MM.1S (cell line): ENCODE measurements at regions not wholly inside any gene's neighbourhood (a gene's known extent, or its start where the extent isn't known, plus 50 kb on each side); places are given as distances from the start of the nearest gene placed in this dataset.

ENCODE experiments used
- DNase-seq: peaks from one replicate; pipeline ENCODE4 v3.0.0-alpha.2; 2015
- H2AFZ ChIP-seq: fragments of 300-600 bp; sonication (generic); 2 replicates; pipeline ENCODE4 v1.6.0; 2016; ENCODE audit warnings: antibody characterized with exemption, low read length
- H3F3A ChIP-seq: fragments of 300-600 bp; sonication (generic); 2 replicates; pipeline ENCODE4 v1.6.1; 2016; ENCODE audit warnings: mild to moderate bottlenecking, antibody characterized with exemption, low read length, moderate library complexity, mixed read lengths; ENCODE audit not compliant: insufficient read depth
- H3K27ac ChIP-seq: fragments of 300-600 bp; sonication (generic); 2 replicates; pipeline ENCODE4 v1.5.1; 2016; ENCODE audit warnings: mild to moderate bottlenecking, low read length
- H3K27me3 ChIP-seq: fragments of 300-600 bp; sonication (generic); replicated peaks from 2 replicates; pipeline ENCODE4 v1.6.0; 2016; ENCODE audit warnings: low read length; ENCODE audit not compliant: insufficient read depth
- H3K36me3 ChIP-seq: fragments of 300-600 bp; sonication (generic); replicated peaks from 2 replicates; pipeline ENCODE4 v1.6.1; 2016; ENCODE audit warnings: mild to moderate bottlenecking, low read length, mixed read lengths; ENCODE audit not compliant: insufficient read depth
- H3K4me1 ChIP-seq: fragments of 300-600 bp; sonication (generic); 2 replicates; pipeline ENCODE4 v1.6.1; 2016; ENCODE audit warnings: low read length, mixed read lengths
- H3K4me2 ChIP-seq: fragments of 300-600 bp; sonication (generic); 2 replicates; pipeline ENCODE4 v1.6.0; 2016; ENCODE audit warnings: low read depth, low read length
- H3K4me3 ChIP-seq: fragments of 300-600 bp; sonication (generic); 2 replicates; pipeline ENCODE4 v1.5.1; 2016; ENCODE audit warnings: low read length, mixed read lengths
- H3K79me2 ChIP-seq: fragments of 300-600 bp; sonication (generic); 2 replicates; pipeline ENCODE4 v1.6.1; 2016; ENCODE audit warnings: mixed run types, low read length, mixed read lengths
- H3K9ac ChIP-seq: fragments of 300-600 bp; sonication (generic); 2 replicates; pipeline ENCODE4 v1.6.1; 2016; ENCODE audit warnings: low read length, mixed read lengths
- H3K9me2 ChIP-seq: fragments of 300-600 bp; sonication (generic); replicated peaks from 2 replicates; pipeline ENCODE4 v1.6.1; 2016; ENCODE audit warnings: mild to moderate bottlenecking, low read length, mixed read lengths; ENCODE audit not compliant: insufficient read depth
- H3K9me3 ChIP-seq: fragments of 300-600 bp; sonication (generic); replicated peaks from 2 replicates; pipeline ENCODE4 v1.6.1; 2016; ENCODE audit warnings: mild to moderate bottlenecking, low read length, mixed read lengths; ENCODE audit not compliant: insufficient read depth
- H4K20me1 ChIP-seq: fragments of 300-600 bp; sonication (generic); 2 replicates; pipeline ENCODE4 v1.6.1; 2016; ENCODE audit warnings: mild to moderate bottlenecking, low read length, moderate library complexity, mixed read lengths; ENCODE audit not compliant: insufficient read depth
- EZH2 ChIP-seq: fragments of 300-600 bp; sonication (generic); optimal IDR thresholded peaks from 2 replicates; pipeline ENCODE3; 2017; ENCODE audit warnings: low read depth, mild to moderate bottlenecking, antibody characterized with exemption, low read length, mixed read lengths
- EZH2phosphoT487 ChIP-seq: fragments of 300-600 bp; sonication (generic); IDR thresholded peaks from 2 replicates; pipeline ENCODE4 v1.6.1; 2018; ENCODE audit warnings: antibody characterized with exemption, low read length
- TF ChIP-seq, protein P1 (sequence below): fragments of 300-600 bp; sonication (generic); IDR thresholded peaks from 2 replicates; pipeline ENCODE4 v1.5.1; 2016; ENCODE audit warnings: antibody characterized with exemption, low read length, mixed read lengths

DNA sequence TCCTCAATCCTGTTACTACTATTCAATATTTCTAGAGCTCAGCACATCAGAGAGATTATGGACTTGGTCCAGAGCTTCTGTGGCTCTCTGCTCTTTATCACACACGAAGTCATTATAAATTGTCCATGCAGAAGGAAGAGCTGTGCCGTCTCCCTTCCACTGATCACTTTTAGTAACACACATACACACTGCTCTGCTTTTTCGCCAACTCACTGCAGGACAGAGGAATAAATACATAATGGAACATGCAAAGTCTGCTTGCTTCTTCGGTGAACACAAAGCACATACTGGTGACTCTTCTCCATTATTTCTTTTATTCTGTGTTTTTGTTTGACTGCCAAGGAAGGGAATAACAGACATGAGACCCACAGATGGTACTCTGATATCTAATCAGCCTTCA, 1000.0 kb upstream of the TENM4 start:
- Histone ChIP-seq H3K36me3 (no peaks in the 10 kb centered on the region), H3K9me3 (no peaks in the 10 kb centered on the region), H4K20me1 (no peaks in the 10 kb centered on the region), H3K9me2 (no peaks in the 10 kb centered on the region), H3K4me2 (no peak overlapping the region), H3K79me2 (no peaks in the 10 kb centered on the region), H3F3A (no peaks in the 10 kb centered on the region), H3K4me1 (no peaks in the 10 kb centered on the region), H3K9ac (no peak overlapping the region), H2AFZ (no peak overlapping the region), H3K4me3 (no peak overlapping the region), H3K27ac (no peak overlapping the region), H3K27me3 (no peaks in the 10 kb centered on the region)
- no peak for DNase-seq
- TF ChIP-seq EZH2 (no peak), EZH2phosphoT487 (no peak)
- TF ChIP-seq, protein P1, sequence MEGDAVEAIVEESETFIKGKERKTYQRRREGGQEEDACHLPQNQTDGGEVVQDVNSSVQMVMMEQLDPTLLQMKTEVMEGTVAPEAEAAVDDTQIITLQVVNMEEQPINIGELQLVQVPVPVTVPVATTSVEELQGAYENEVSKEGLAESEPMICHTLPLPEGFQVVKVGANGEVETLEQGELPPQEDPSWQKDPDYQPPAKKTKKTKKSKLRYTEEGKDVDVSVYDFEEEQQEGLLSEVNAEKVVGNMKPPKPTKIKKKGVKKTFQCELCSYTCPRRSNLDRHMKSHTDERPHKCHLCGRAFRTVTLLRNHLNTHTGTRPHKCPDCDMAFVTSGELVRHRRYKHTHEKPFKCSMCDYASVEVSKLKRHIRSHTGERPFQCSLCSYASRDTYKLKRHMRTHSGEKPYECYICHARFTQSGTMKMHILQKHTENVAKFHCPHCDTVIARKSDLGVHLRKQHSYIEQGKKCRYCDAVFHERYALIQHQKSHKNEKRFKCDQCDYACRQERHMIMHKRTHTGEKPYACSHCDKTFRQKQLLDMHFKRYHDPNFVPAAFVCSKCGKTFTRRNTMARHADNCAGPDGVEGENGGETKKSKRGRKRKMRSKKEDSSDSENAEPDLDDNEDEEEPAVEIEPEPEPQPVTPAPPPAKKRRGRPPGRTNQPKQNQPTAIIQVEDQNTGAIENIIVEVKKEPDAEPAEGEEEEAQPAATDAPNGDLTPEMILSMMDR: no peak

GRCh38 chr11:80436547-80436946, 995.7 kb upstream of the TENM4 start:
- Histone ChIP-seq H3K4me1 (no peaks in the 10 kb centered on the region), H3K9ac (no peak overlapping the region), H3K4me2 (no peak overlapping the region), H3K9me3 (no peaks in the 10 kb centered on the region), H3K79me2 (no peaks in the 10 kb centered on the region), H3K4me3 (no peak overlapping the region), H3K27me3 (no peaks in the 10 kb centered on the region), H3F3A (no peaks in the 10 kb centered on the region), H3K9me2 (no peaks in the 10 kb centered on the region), H3K36me3 (no peaks in the 10 kb centered on the region), H2AFZ (no peak overlapping the region), H4K20me1 (no peaks in the 10 kb centered on the region), H3K27ac (no peak overlapping the region)
- DNase-seq: no peak
- TF ChIP-seq EZH2 (no peak), EZH2phosphoT487 (no peak)
- TF ChIP-seq, protein P1: no peak

- Histone ChIP-seq H3K9me2 (no peaks in the 10 kb centered on the region), H2AFZ (no peak overlapping the region), H3K9ac (no peak overlapping the region), H3K27me3 (no peaks in the 10 kb centered on the region), H3K4me1 (no peaks in the 10 kb centered on the region), H4K20me1 (no peaks in the 10 kb centered on the region), H3K79me2 (no peaks in the 10 kb centered on the region), H3K36me3 (no peaks in the 10 kb centered on the region), H3K27ac (no peak overlapping the region), H3K9me3 (no peaks in the 10 kb centered on the region), H3F3A (no peaks in the 10 kb centered on the region), H3K4me3 (no peak overlapping the region), H3K4me2 (no peak overlapping the region)
- no peak for DNase-seq
- TF ChIP-seq EZH2phosphoT487 (no peak), EZH2 (no peak)
- TF ChIP-seq, protein P1: no peak
Measured at GRCh38 chr11:80435345-80435744, 994.5 kb upstream of the TENM4 start.
